H1 (cell line): ENCODE measurements at regions not wholly inside any gene's neighbourhood (a gene's known extent, or its start where the extent isn't known, plus 50 kb on each side); places are given as distances from the start of the nearest gene placed in this dataset.

Experiments
- CTCF ChIA-PET: fragments of 300-600 bp; sonication (Branson Sonifier 250); formaldehyde crosslinking; loops from one replicate; lab custom pipeline; 2021; ENCODE audit not compliant: partially characterized antibody; lab: Charles Lee
- POLR2A ChIA-PET: fragments of 300-600 bp; sonication (Branson Sonifier 250); formaldehyde crosslinking; loops from one replicate; lab custom pipeline; 2021; ENCODE audit warnings: inconsistent platforms; ENCODE audit not compliant: partially characterized antibody; lab: Charles Lee
- DNase-seq, 2 experiments: peaks; one replicate each; pipeline versions ENCODE4 v3.0.0 to v3.0.0-alpha.2; 2010 to 2022; ENCODE audit warnings: low spot score in 2 of 2, low read depth in 1 of 2, mixed read lengths in 1 of 2
- FAIRE-seq: peaks from 2 replicates; lab custom pipeline; 2011; peaks lifted over from hg19 to GRCh38; lab: Jason Lieb, UNC
- H2AFZ ChIP-seq: 2 replicates; pipeline ENCODE4 v1.8.1; 2012; ENCODE audit warnings: low read length, inconsistent platforms
- H2AK5ac ChIP-seq: 2 replicates; pipeline ENCODE4 v1.6.1; 2013; ENCODE audit warnings: low read depth, low read length
- H2BK120ac ChIP-seq: replicated peaks from 2 replicates; pipeline ENCODE3; 2013; ENCODE audit warnings: low read depth, low read length, inconsistent platforms
- H2BK12ac ChIP-seq: 2 replicates; pipeline ENCODE4 v1.6.1; 2013; ENCODE audit warnings: low read depth, low read length
- H2BK15ac ChIP-seq: 2 replicates; pipeline ENCODE4 v1.6.1; 2013; ENCODE audit warnings: low read length
- H2BK20ac ChIP-seq: 2 replicates; pipeline ENCODE4 v1.6.1; 2013; ENCODE audit warnings: low read length
- H2BK5ac ChIP-seq: 2 replicates; pipeline ENCODE4 v1.6.1; 2013; ENCODE audit warnings: low read depth, low read length
- H3K14ac ChIP-seq: 2 replicates; pipeline ENCODE4 v1.6.1; 2013; ENCODE audit warnings: inconsistent platforms; ENCODE audit not compliant: insufficient read length
- H3K18ac ChIP-seq: 2 replicates; pipeline ENCODE4 v1.6.1; 2013; ENCODE audit warnings: low read length; ENCODE audit errors: extremely low read depth
- H3K23ac ChIP-seq: 2 replicates; pipeline ENCODE4 v1.6.1; 2013; ENCODE audit warnings: inconsistent platforms; ENCODE audit not compliant: insufficient read length
- H3K23me2 ChIP-seq: 2 replicates; pipeline ENCODE4 v1.6.1; 2013; ENCODE audit warnings: low read depth, low read length
- H3K27ac ChIP-seq: 2 replicates; pipeline ENCODE4 v1.6.1; 2011; ENCODE audit warnings: low read depth, low read length, inconsistent platforms
- H3K27me3 ChIP-seq, 4 experiments: replicated peaks in 1 of 4; 1 replicate in 1 of 4; 2 replicates in 3 of 4; pipeline versions ENCODE4 v1.6.1 to v1.8.1; 2011 to 2013; ENCODE audit warnings: low read length in 3 of 4, mild to moderate bottlenecking in 3 of 4, inconsistent platforms in 2 of 4, mixed read lengths in 2 of 4, moderate library complexity in 1 of 4; ENCODE audit not compliant: control insufficient read depth in 3 of 4, insufficient read depth in 3 of 4; ENCODE audit errors: extremely low read depth in 1 of 4
- H3K36me3 ChIP-seq, 4 experiments: 2 replicates each; pipeline versions ENCODE4 v1.6.1 to v1.8.1; 2011 to 2013; ENCODE audit warnings: mild to moderate bottlenecking in 4 of 4, low read length in 3 of 4, moderate library complexity in 2 of 4, control low read depth in 1 of 4, inconsistent platforms in 1 of 4; ENCODE audit not compliant: insufficient read depth in 4 of 4, control insufficient read depth in 2 of 4
- H3K4ac ChIP-seq: replicated peaks from 2 replicates; pipeline ENCODE3; 2013; ENCODE audit warnings: low read length, low read depth, mixed read lengths, inconsistent platforms; ENCODE audit not compliant: insufficient read length
- H3K4me1 ChIP-seq, 4 experiments: replicated peaks in 1 of 4; 1 replicate in 1 of 4; 2 replicates in 3 of 4; pipeline versions ENCODE4 v1.6.1 to v1.8.1; 2011 to 2013; ENCODE audit warnings: low read length in 3 of 4, inconsistent platforms in 2 of 4, mixed read lengths in 1 of 4; ENCODE audit not compliant: insufficient read depth in 4 of 4, control insufficient read depth in 3 of 4
- H3K4me2 ChIP-seq, 2 experiments: 2 replicates each; pipeline versions ENCODE4 v1.6.1 to v1.8.1; 2011 to 2013; ENCODE audit warnings: low read depth in 2 of 2, low read length in 2 of 2, control low read depth in 1 of 2, inconsistent platforms in 1 of 2, mild to moderate bottlenecking in 1 of 2; ENCODE audit not compliant: insufficient read depth in 1 of 2
- H3K4me3 ChIP-seq, 4 experiments: fragments of 200-600, 300-600 bp in 1 of 4; sonication (generic), shearing (Covaris generic), sonication (Bioruptor Twin) in 1 of 4; 2 replicates each; pipeline versions ENCODE4 v1.5.1 to v1.8.1; 2011 to 2016; ENCODE audit warnings: low read length in 4 of 4, low read depth in 3 of 4, control low read depth in 2 of 4, inconsistent platforms in 2 of 4, mild to moderate bottlenecking in 2 of 4, mixed read lengths in 1 of 4, moderate library complexity in 1 of 4; ENCODE audit not compliant: insufficient read depth in 2 of 4; ENCODE audit errors: extremely low read depth in 1 of 4
- H3K56ac ChIP-seq: replicated peaks from 2 replicates; pipeline ENCODE3; 2013; ENCODE audit warnings: low read depth, mild to moderate bottlenecking, mixed read lengths, low read length, inconsistent platforms; ENCODE audit not compliant: insufficient read length
- H3K79me1 ChIP-seq: 2 replicates; pipeline ENCODE4 v1.6.1; 2013; ENCODE audit warnings: low read depth, low read length, control low read depth
- H3K79me2 ChIP-seq, 2 experiments: 2 replicates each; pipeline versions ENCODE4 v1.6.1 to v1.8.1; 2012 to 2013; ENCODE audit warnings: low read length in 2 of 2, mild to moderate bottlenecking in 2 of 2, inconsistent platforms in 1 of 2; ENCODE audit not compliant: insufficient read depth in 2 of 2, control insufficient read depth in 1 of 2
- H3K9ac ChIP-seq, 4 experiments: replicated peaks in 1 of 4; 1 replicate in 1 of 4; 2 replicates in 3 of 4; pipeline versions ENCODE4 v1.6.1 to v1.8.1; 2011 to 2013; ENCODE audit warnings: low read depth in 3 of 4, low read length in 3 of 4, control low read depth in 2 of 4, mild to moderate bottlenecking in 2 of 4, moderate library complexity in 2 of 4, inconsistent platforms in 1 of 4; ENCODE audit errors: extremely low read depth in 1 of 4
- H3K9me3 ChIP-seq, 2 experiments: 2 replicates each; pipeline versions ENCODE4 v1.6.1 to v1.8.1; 2012 to 2013; ENCODE audit warnings: mild to moderate bottlenecking in 2 of 2, moderate library complexity in 2 of 2, control low read depth in 1 of 2, inconsistent platforms in 1 of 2, low read depth in 1 of 2, low read length in 1 of 2, mixed read lengths in 1 of 2; ENCODE audit not compliant: insufficient read depth in 2 of 2
- H4K20me1 ChIP-seq, 2 experiments: replicated peaks in 1 of 2; 2 replicates each; pipeline versions ENCODE3 to v1.8.1; 2011 to 2013; ENCODE audit warnings: inconsistent platforms in 2 of 2, low read length in 2 of 2, mild to moderate bottlenecking in 1 of 2; ENCODE audit not compliant: insufficient read depth in 2 of 2, control insufficient read depth in 1 of 2
- H4K5ac ChIP-seq: 2 replicates; pipeline ENCODE4 v1.6.1; 2013; ENCODE audit warnings: low read length, low read depth, mixed read lengths, inconsistent platforms; ENCODE audit not compliant: insufficient read length
- H4K8ac ChIP-seq: 2 replicates; pipeline ENCODE4 v1.8.0; 2013; ENCODE audit warnings: mild to moderate bottlenecking, moderate library complexity, low read length, inconsistent platforms; ENCODE audit not compliant: insufficient read depth; ENCODE audit errors: extremely low read depth
- H4K91ac ChIP-seq: replicated peaks from 2 replicates; pipeline ENCODE3; 2013; ENCODE audit warnings: low read length, mixed read lengths, inconsistent platforms; ENCODE audit not compliant: insufficient read length
- EP300 ChIP-seq, 2 experiments: IDR thresholded peaks; 1 replicate in 1 of 2; 2 replicates in 1 of 2; pipeline ENCODE4 v1.6.1; 2011 to 2012; ENCODE audit warnings: low read depth in 2 of 2, low read length in 2 of 2, mild to moderate bottlenecking in 2 of 2, borderline replicate concordance in 1 of 2, inconsistent platforms in 1 of 2, moderate library complexity in 1 of 2
- KDM5A ChIP-seq: fragments of 200-600 bp; IDR thresholded peaks from 2 replicates; pipeline ENCODE4 v1.7.1; 2012; ENCODE audit warnings: mild to moderate bottlenecking, low read length, inconsistent platforms, mixed read lengths
- RBBP5 ChIP-seq: IDR thresholded peaks from 2 replicates; pipeline ENCODE4 v1.7.1; 2012; ENCODE audit warnings: low read depth, mild to moderate bottlenecking, inconsistent platforms, low read length, moderate library complexity, borderline replicate concordance
- TCF12 ChIP-seq: IDR thresholded peaks from 2 replicates; pipeline ENCODE4 v1.6.1; 2011; ENCODE audit warnings: low read depth, mild to moderate bottlenecking, low read length
- WGBS, 2 experiments: shearing (Covaris generic) in 1 of 2; methylation state at CpG; one replicate each; pipeline versions ENCODE4 v1.1.6 to v1.1.7; 2013 to 2015; ENCODE audit warnings: low lambda C conversion rate in 2 of 2, mixed read lengths in 2 of 2, inconsistent platforms in 1 of 2, low coverage in 1 of 2, missing lambda C conversion rate in 1 of 2; ENCODE audit not compliant: insufficient replicate concordance in 2 of 2, insufficient coverage in 1 of 2, insufficient read length in 1 of 2; ENCODE audit errors: extremely low coverage in 1 of 2, missing lambda C conversion rate in 1 of 2; 5-methylcytosine and 5-hydroxymethylcytosine counted together

- no peak overlapping the region for H2BK120ac ChIP-seq
- H3K4ac ChIP-seq: no peak overlapping the region
- H2BK15ac ChIP-seq: no peak overlapping the region
- H2BK20ac ChIP-seq: no peak overlapping the region
- H3K79me2 ChIP-seq: no peaks in the 10 kb centered on the region
- POLR2A ChIA-PET: no interaction called here
- no peaks in the 10 kb centered on the region for H3K4me1 ChIP-seq
- H3K9me3 ChIP-seq: no peaks in the 10 kb centered on the region
- H2AK5ac ChIP-seq: no peak overlapping the region
- no peak overlapping the region for H3K18ac ChIP-seq
- H2AFZ ChIP-seq: no peak overlapping the region
- H2BK12ac ChIP-seq: no peak overlapping the region
- no peaks in the 10 kb centered on the region for H3K23me2 ChIP-seq
- no peak overlapping the region for H3K4me2 ChIP-seq
- no peak overlapping the region for H4K91ac ChIP-seq
- no peaks in the 10 kb centered on the region for H3K36me3 ChIP-seq
- DNase-seq: no peak
- no peaks in the 10 kb centered on the region for H4K20me1 ChIP-seq
- CTCF ChIA-PET: interaction anchor here (0.7 to 1.3 kb wide), 3 partner anchors 8 to 27 kb away, joined by 3 to 4 read pairs (median 4); no protein-coding TSS in a partner anchor
- 89% methylated on average over 1 of the region's 1 CpG; no CpG with 5 or more reads in 1 of the 2 experiments for WGBS, 2 experiments
- no peak overlapping the region for H4K5ac ChIP-seq
- no peak overlapping the region for H3K27ac ChIP-seq
- no peak overlapping the region for H3K23ac ChIP-seq
- FAIRE-seq: no peak
- no peak overlapping the region for H3K14ac ChIP-seq
- no peak overlapping the region for H3K56ac ChIP-seq
- TF ChIP-seq TCF12 (no peak), EP300 (IDR thresholded peaks at IDR 0.05; ENCODE audit: borderline replicate concordance in 1 of 2, low read depth in 2 of 2, low read length in 2 of 2) (no peak), KDM5A (no peak), RBBP5 (no peak)
- H3K27me3 ChIP-seq: no peaks in the 10 kb centered on the region
- H2BK5ac ChIP-seq: no peak overlapping the region
- no peak overlapping the region for H4K8ac ChIP-seq
- H3K79me1 ChIP-seq: no peaks in the 10 kb centered on the region
- H3K9ac ChIP-seq: no peak overlapping the region
- no peak overlapping the region for H3K4me3 ChIP-seq
These were observed 127.3 kb upstream of the DTNBP1 start for GRCh38 chr6:15790116-15790515.
